Stimulated activated naive CD8-positive, alpha-beta T cell treated with anti-CD3 and anti-CD28 coated beads, Interleukin-15, Interleukin-2, amounts not matched to agents 100 U/mL and 50 U/mL, for 24 hours (primary cell): ENCODE measurements at regions not wholly inside any gene's neighbourhood (a gene's known extent, or its start where the extent isn't known, plus 50 kb on each side); places are given as distances from the start of the nearest gene placed in this dataset.

Source experiments
- ATAC-seq: fragments of 150-1000 bp; cut with Tn5 transposase; one replicate; pipeline ENCODE4 v1.10.0; 2021
- DNase-seq: peaks from one replicate; pipeline ENCODE4 v3.0.0; 2021

GRCh38 chr6:155980014-155980767 lies 524.6 kb upstream of the NOX3 start:
- no peak for DNase-seq
- ATAC-seq, result no peak

- DNase-seq (no peak), ATAC-seq (no peak)
Observed at GRCh38 chr6:155975506-155975905, 519.9 kb upstream of the NOX3 start.

DNA sequence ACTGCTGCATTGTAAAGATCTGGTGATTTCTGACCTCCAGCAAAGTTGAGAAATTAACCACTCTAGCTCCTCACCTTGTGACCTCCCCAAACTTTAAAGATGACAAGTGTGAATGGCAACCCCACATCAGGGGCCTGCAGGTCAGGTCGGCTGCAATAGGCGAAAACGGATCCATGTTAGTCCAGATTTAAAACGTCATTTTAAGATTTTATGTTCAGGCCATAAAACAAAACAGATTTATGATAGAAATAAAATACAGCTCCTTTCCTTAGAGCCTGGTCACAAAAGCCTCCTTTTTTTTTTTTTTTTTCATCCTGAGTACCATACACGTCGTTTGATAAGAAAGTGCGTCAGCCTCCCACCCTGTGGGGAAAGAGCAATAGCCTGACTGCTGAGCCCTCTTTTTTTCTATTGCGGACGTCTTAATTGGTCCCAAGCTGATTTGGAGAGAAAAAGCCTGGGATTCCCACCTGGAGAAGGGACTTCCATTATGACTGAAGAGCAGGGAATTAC lies 519.2 kb upstream of the NOX3 start:
- no peak for DNase-seq
- no peak for ATAC-seq

DNA sequence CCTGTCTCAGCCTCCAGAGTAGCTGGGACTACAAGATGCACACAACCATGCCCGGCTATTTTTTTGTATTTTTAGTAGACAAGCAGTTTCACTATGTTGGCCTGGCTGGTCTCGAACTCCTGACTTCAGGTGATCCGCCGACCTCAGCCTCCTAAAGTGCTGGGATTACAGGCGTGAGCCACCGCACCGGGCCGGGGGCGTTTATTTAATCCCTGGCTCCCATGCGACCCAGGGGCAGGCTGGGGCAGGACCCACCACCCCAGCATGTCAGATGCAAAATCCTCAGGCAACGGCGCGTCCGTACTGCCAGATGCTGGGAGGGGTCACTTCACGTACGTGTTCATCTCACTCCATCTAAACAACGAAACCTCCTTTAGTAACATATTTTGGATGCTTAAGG lies 518.7 kb upstream of the NOX3 start:
- DNase-seq, result no peak
- ATAC-seq, result no peak

GRCh38 chr6:155970876-155971708 lies 515.5 kb upstream of the NOX3 start:
- no peak for DNase-seq
- ATAC-seq, result no peak

DNA sequence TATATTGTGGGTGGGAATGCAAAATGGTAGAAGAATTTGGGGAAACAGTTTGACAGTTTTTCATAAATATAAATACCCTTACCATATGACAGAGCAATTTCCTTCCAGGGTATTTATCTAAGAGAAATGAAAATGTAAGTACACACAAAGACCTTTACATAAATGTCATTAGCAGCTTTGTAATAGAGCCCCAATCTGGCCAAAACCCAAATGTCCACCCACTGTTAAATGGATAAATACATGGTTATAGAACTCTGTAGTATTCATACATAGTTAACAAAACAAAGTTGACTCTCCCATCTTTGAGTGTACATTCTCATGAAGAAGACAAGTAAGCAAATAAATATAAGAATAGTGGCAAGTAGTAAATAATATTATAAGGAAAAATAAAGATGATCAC lies 514.8 kb upstream of the NOX3 start:
- no peak for DNase-seq
- no peak for ATAC-seq

- DNase-seq, result no peak
- no peak for ATAC-seq
Observed at GRCh38 chr6:155968921-155969320, 513.3 kb upstream of the NOX3 start.

GRCh38 chr6:155967322-155967721 lies 511.7 kb upstream of the NOX3 start:
- ATAC-seq (no peak), DNase-seq (no peak)

DNA sequence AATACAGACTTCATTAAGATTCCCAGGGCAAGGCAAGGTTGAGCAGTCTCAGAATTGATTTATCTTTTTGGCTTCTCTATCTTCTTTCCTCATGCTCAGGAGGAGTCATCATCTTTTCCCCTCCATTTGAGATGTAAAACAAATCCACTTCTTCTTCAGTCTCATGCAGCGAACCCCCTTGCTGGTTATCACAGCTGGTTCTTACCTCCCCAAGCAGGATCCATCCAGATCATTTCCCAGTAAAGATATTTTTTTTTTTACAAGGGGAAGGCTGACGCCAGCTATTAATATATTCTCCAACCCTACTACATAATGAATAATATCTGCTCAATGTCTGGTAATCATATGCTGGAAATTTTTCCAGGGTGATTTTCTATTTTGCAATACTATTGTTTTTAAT lies 508.9 kb upstream of the NOX3 start:
- no peak for ATAC-seq
- DNase-seq, result no peak

- DNase-seq, result no peak
Observed at GRCh38 chr6:155962276-155962675, 506.6 kb upstream of the NOX3 start.

GRCh38 chr6:155959898-155960495 lies 504.4 kb upstream of the NOX3 start:
- ATAC-seq (no peak), DNase-seq (no peak)

More at GRCh38 chr6:155962276-155962675, 506.6 kb upstream of the NOX3 start:
- ATAC-seq, result no peak

DNA sequence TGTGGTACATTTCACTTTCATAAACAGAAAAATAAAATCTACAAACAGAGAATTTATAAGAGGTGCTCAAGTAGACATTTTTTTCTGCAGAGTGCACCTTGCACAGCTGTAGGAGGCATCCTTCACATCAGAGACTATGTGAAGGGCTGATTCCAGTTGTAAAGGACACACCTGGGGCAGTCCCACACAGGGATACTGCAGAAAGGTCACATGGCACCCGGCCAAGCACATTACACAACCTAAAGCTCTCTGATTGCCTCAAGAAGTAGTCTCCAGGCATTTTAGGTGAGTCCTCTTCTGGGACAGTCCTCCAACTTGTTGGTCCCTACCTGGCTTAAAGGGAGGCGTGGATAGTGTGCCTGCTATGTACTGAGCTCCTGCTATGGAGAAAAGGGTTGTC lies 502.9 kb upstream of the NOX3 start:
- DNase-seq (no peak), ATAC-seq (no peak)

- DNase-seq, result no peak
- ATAC-seq, result no peak
Observed at GRCh38 chr6:155955038-155955437, 499.4 kb upstream of the NOX3 start.

DNA sequence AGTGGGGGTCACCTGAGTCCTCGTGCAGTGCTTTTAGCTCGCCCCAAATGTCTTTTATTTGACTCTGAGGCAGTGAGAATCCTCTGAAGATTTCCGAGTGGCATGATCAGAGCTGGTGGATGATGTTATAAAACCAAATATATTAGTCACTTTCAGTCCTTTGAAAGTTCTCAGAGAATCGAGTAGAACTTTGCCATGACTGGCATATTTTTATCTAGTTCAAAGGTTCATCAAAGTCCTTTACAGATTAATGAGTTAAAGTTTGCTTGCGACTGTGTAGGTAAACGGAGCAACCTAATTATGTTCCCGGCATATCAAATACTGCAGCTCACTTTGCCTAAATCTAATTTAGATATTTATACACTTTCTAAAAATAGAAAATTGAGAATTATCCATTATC lies 498.5 kb upstream of the NOX3 start:
- no peak for ATAC-seq
- DNase-seq, result no peak

DNA sequence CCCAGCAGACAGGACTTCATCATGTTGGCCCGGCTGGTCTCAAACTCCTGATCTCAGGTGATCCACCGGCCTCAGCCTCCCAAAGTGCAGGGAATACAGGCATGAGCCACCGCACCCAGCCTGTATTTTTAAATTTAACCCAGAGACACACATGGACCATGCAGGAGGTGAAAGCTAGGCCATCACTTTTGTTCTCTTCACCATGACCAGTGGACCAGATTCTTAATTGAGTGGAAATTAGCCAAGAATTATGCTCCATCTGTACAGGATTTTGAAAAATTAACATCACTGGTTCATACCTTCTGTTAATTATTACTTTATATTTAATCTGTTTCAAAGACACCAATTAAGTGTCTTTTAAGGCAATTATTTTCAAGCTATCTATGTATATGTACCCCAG lies 493.6 kb upstream of the NOX3 start:
- no peak for DNase-seq
- no peak for ATAC-seq

DNA sequence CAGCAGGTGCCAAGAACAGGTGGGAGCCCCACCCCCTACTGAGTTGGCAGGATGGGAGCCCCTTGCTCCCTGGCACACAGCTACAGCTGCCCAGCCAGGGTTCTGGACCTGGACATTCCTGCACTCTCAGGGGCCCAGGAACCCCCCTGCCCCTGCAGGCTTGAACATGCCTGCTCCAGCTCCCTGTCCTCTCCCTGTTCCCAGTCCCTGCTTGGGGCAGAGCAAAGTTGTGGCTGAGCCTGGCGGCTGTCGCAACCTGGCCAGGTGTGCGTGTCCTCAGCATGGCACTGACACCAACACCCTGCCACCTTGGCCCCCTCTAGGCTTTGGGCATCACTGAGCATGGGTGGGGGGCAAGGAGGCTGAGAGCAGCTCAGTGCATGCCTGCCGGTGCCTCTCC lies 491.2 kb upstream of the NOX3 start:
- DNase-seq, result no peak
- ATAC-seq, result no peak

DNA sequence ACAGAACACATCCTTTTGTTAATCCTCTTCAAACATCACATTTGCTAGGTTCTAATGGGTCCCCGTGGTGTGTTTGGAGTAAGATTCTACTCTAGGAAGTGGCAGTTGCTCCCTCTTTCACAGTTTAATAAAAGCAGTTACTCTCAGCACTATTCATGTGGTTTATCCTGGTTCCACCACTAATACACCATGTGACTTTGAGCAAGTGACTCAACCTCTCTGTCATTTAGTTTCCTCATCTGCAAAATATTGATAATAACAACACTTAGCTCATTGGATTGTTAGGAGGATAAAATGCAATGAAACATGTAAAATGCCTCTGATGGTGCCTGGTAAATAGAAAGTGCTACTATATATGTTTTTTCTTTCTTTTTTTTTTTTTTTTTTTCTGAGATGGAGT lies 488.0 kb upstream of the NOX3 start:
- ATAC-seq, result no peak
- DNase-seq, result no peak

GRCh38 chr6:155939253-155939652 lies 483.6 kb upstream of the NOX3 start:
- ATAC-seq (no peak), DNase-seq (no peak)

DNA sequence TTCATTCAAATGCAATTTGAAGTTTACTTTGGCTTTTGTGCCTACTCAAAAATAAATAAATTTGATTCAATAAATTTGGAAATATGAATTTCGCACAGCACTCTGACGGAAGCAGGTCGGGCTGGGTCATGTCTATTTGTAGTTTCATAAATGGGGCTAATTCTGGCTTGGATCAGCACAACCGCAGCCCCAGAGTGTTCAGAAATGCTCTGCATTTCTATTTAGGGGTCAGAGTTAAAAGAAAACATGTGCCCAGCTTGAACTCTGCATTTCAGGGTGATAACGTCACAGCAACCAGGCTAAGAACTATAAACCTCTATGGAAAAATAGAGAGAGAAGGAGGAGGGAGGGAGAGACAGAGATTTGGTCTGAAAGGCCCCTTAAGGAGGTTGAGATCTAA lies 480.9 kb upstream of the NOX3 start:
- no peak for DNase-seq

DNA sequence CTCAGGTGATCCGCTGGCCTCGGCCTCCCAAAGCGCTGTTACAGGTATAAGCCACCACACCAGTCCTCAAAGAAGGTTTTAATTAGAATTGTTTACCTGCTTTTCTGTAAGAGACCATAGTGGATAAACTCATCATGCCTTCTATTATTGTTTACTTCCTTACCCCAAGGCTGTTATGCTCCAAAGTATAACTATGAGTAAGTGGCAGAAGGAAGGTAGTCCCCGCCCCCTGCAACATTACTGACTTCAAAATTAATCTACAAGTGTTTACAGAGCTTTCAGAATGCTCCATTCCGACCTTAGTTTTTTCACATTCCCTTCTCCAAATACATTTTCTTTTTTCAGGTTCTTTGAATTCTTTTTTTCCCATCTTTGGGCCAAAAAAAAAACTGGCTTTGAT lies 480.5 kb upstream of the NOX3 start:
- DNase-seq (no peak), ATAC-seq (no peak)

More for the DNA sequence above, 480.9 kb upstream of the NOX3 start:
- ATAC-seq, result no peak

DNA sequence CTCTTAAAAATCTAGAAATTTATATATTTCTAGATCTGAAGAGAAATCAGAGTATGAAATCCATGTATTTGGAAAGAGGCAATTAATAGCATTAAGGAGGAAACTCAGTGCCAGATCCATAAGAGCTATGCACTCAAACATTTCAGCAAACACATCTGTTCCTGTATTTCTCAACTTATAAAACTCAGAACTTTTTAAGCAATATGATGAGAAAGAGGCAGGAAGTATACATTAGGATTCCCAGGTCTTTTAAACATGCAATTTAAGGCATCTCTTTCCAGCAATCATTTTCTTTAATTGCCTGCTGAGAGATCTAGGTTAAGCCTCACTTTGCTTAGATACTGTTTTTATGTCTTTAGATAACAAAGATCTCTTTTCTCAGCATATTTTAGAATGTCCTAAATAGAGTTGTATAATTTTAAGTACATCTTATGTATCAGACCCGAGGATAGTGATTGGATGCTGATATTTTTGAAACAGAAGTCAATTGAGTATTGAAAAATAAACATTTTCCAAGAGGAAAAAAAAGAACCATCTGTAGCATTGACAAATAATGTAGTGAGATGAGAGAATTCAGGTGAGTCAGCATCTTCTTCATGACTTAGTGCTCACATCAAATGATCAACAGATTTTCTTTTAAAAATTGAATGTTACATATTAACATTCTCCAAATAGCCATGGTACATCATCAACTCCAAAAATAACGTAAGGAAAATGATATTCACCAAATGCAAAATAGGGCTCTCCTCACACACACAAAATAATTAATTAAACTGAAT lies 461.4 kb upstream of the NOX3 start:
- DNase-seq (no peak), ATAC-seq (no peak)

DNA sequence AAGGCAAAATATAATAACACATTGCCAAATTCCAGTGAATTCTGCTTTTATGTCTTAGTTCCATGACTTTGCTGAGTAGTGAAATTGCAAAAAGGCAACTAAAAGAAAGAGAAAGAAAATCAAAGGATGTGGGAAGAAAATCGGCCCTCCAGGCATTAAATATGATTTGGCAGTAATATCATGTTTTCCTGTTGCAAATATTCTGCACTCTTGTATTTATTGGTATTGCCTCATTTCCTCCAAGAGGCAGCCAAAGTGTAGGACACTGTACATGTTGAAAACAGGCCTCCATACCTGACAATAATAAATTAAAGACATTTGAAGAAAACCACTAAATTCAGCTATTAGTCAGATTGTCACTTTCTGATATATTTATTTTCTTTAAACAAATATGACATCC lies 460.0 kb upstream of the NOX3 start:
- ATAC-seq (no peak), DNase-seq (no peak)
